ENCODE measurements at regions not wholly inside any gene's neighbourhood (a gene's known extent, or its start where the extent isn't known, plus 50 kb on each side); places are given as distances from the start of the nearest gene placed in this dataset.

DNA sequence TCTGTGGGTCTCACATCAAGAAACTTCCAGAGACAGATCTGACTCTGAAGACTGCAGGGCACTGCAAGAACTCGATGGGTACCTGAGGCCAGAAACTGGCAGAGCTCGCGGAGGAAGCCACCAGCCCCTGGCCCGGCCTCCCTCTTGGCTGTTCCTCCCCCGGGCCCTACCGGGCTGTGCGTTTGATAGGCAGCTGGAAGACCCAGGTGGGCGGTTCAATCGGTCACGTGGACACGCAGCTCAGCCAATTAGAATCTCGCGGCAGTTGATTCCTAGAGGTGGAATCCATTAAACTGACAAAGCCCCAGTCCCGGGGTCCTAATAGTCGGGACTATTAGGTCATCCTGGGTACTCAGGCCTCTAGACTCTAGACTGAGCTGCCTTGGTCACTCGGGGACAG is 139.9 kb downstream of the GPCPD1 start:
- CTCF ChIA-PET = no interaction called here
- POLR2A ChIA-PET (ENCODE audit: low non-redundant PET) = no interaction called here
- TF ChIP-seq, protein P1, sequence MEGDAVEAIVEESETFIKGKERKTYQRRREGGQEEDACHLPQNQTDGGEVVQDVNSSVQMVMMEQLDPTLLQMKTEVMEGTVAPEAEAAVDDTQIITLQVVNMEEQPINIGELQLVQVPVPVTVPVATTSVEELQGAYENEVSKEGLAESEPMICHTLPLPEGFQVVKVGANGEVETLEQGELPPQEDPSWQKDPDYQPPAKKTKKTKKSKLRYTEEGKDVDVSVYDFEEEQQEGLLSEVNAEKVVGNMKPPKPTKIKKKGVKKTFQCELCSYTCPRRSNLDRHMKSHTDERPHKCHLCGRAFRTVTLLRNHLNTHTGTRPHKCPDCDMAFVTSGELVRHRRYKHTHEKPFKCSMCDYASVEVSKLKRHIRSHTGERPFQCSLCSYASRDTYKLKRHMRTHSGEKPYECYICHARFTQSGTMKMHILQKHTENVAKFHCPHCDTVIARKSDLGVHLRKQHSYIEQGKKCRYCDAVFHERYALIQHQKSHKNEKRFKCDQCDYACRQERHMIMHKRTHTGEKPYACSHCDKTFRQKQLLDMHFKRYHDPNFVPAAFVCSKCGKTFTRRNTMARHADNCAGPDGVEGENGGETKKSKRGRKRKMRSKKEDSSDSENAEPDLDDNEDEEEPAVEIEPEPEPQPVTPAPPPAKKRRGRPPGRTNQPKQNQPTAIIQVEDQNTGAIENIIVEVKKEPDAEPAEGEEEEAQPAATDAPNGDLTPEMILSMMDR (conservative IDR thresholded peaks at IDR 0.05; ENCODE audit: low read depth) = no peak

DNA sequence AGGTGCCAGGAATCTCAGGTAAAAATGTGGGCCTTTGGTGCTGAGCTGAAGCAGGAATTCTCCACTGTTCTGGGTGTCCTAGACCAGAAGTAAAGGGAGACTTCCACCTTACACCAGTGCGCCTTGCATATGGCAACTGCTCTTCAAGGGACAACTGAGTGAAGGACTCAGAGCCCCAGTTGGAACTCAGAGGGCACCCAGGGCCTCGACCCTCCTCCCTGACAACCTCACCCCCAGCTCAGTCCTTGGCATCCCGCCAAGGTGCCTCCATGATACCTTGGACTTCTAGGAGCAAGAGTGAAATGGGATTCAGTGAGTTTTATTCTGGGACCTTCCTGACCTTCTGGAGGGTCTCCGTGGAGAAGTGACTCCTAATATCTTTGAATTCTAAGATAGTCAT is 140.3 kb downstream of the GPCPD1 start:
- POLR2A ChIA-PET (ENCODE audit: low non-redundant PET) = no interaction called here
- no peak for DNase-seq (ENCODE audit: low spot score)
- TF ChIP-seq, protein P1 (conservative IDR thresholded peaks at IDR 0.05; ENCODE audit: low read depth) = no peak
- CTCF ChIA-PET = no interaction called here
- no peak overlapping the region for H3K27ac ChIP-seq

More for the DNA sequence above, 139.9 kb downstream of the GPCPD1 start:
- no peak for DNase-seq (ENCODE audit: low spot score)
- H3K27ac ChIP-seq = no peak overlapping the region

DNA sequence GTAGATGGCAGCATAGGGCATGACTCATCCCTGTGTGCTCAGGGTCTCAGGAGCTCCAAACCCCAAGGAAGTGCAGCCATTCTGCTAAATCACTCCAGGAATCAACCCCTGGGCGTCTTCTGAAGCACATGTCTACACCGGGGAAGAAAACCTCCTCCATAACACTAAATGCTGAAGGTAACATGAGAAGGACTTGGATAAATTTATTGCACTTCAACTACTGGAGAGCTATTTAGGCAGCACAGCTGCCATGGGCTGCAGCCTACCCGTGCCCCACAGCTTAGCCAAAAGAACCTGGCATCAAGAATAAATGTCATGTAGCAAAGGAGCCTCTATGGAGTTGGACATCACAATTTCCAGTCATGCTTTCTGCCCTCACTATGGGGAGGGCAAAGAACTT is 141.7 kb downstream of the GPCPD1 start:
- POLR2A ChIA-PET (ENCODE audit: low non-redundant PET) = no interaction called here

DNA sequence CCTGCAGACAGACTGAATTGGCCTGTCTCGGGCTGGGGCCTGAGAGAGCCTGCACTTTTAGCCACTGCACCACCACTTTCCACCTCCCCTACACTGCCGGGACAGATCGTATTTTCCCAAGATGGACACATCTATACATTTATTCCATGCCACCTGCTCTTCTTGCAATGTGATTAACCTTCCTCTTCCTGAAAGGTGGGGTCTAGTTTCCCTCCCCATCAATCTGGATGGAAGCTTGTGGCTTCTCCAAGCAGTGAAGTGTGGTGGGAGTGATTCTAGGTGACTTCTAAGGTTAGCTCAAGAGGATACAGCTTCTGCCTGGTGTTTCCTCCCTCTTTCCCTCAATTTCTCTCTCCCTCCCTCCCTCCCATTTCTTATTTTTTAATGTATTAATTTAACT is 143.7 kb downstream of the GPCPD1 start:
- ChIA-PET CTCF (no interaction called here), POLR2A (ENCODE audit: low non-redundant PET) (no interaction called here)
- TF ChIP-seq, protein P1 (conservative IDR thresholded peaks at IDR 0.05; ENCODE audit: low read depth) = no peak
- no peak for DNase-seq (ENCODE audit: low spot score)
- H3K27ac ChIP-seq = no peak overlapping the region

More for the DNA sequence above, 141.7 kb downstream of the GPCPD1 start:
- TF ChIP-seq, protein P1 (conservative IDR thresholded peaks at IDR 0.05; ENCODE audit: low read depth) = no peak
- no peak overlapping the region for H3K27ac ChIP-seq
- no peak for DNase-seq (ENCODE audit: low spot score)
- CTCF ChIA-PET = interaction anchor here (0.6 kb wide), 1 partner anchor 420 kb away, joined by 3 read pairs; no protein-coding TSS in a partner anchor

DNA sequence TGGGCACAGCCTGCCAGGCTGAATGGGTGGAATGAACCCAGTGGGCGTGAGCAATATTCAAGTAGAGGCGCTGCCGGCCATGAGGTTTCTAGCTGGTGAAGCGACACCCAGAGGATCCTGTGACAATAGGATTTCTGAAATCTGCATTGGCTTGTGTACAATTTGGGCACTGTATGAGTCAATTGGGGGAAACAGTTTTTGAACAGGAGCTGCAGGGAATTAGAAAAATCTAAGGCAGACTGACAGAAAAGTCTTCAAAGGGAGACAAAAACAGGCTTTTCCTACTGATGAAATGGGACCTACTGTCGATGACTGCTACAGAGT is 145.2 kb downstream of the GPCPD1 start:
- H3K27ac ChIP-seq = no peak overlapping the region
- ChIA-PET CTCF (interaction anchor here (1.3 kb wide), 1 partner anchor 17 kb away, joined by 4 read pairs; no protein-coding TSS in a partner anchor), POLR2A (ENCODE audit: low non-redundant PET) (no interaction called here)
- TF ChIP-seq, protein P1 (conservative IDR thresholded peaks at IDR 0.05; ENCODE audit: low read depth) = no peak
- no peak for DNase-seq (ENCODE audit: low spot score)

DNA sequence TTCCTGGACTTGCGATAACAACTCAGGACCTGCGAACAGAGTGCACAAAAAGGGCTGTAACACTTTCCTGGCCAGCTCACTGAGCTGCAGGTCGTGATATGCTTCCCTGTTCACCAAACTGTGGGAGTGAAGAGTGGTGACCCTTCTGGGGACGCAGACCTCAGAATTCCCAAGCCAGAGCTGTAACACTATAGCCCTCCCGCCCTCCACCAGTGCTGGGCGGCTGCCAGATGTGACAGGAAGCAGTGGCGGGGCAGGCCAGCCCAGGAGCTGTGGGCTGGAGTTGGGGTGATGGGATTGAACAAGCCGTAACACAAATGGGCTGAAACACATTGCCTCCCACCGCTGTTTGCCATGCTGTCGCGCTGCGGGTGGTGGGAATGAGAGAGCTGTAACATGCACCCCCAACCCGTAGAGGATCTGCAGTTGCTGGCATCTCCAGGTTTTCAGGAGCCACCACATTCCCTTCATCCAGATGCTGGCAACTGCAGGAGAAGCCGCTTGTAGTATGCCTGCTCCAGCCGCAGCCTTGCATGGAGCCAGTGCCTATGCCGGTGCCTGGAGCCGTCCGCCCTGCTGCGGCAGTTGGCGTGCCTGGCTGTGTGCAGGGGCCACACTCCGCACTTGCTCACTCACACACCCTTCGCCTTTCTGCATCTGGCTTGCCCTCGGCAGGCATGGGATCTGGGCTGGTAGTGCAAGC is 145.8 kb downstream of the GPCPD1 start:
- TF ChIP-seq, protein P1 (conservative IDR thresholded peaks at IDR 0.05; ENCODE audit: low read depth) = no peak
- POLR2A ChIA-PET (ENCODE audit: low non-redundant PET) = no interaction called here
- CTCF ChIA-PET = no interaction called here
- DNase-seq (ENCODE audit: low spot score) = no peak
- H3K27ac ChIP-seq = no peak overlapping the region

Measured in RWPE1 (cell line).